ENCODE measurements at regions not wholly inside any gene's neighbourhood (a gene's known extent, or its start where the extent isn't known, plus 50 kb on each side); places are given as distances from the start of the nearest gene placed in this dataset.

DNA sequence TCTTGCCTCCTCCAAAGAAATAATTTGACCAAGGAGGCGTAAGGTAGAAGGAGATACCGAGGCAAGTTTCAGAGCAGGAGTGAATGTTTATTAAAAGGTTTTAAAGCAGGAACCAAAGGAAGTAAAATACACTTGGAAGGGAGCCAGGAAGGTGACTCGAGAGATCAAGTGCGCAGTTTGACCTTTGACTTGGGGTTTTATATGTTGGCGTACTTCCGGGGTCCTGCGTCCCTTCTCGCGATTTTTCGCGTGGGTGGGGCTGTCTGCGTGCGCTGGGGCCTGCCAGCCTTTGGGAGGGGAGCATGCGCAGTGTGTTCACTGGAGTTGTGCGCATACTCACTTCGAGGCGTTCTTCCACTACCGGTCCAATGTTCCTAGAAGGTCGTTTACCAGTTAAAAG lies 166.0 kb upstream of the IRX2 start:
- H3K27ac ChIP-seq: no peak overlapping the region
- TF ChIP-seq, protein P1, sequence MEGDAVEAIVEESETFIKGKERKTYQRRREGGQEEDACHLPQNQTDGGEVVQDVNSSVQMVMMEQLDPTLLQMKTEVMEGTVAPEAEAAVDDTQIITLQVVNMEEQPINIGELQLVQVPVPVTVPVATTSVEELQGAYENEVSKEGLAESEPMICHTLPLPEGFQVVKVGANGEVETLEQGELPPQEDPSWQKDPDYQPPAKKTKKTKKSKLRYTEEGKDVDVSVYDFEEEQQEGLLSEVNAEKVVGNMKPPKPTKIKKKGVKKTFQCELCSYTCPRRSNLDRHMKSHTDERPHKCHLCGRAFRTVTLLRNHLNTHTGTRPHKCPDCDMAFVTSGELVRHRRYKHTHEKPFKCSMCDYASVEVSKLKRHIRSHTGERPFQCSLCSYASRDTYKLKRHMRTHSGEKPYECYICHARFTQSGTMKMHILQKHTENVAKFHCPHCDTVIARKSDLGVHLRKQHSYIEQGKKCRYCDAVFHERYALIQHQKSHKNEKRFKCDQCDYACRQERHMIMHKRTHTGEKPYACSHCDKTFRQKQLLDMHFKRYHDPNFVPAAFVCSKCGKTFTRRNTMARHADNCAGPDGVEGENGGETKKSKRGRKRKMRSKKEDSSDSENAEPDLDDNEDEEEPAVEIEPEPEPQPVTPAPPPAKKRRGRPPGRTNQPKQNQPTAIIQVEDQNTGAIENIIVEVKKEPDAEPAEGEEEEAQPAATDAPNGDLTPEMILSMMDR (IDR thresholded peaks at IDR 0.05): no peak
- TF ChIP-seq ZFX (IDR thresholded peaks at IDR 0.05; ENCODE audit: borderline replicate concordance): no peak

DNA sequence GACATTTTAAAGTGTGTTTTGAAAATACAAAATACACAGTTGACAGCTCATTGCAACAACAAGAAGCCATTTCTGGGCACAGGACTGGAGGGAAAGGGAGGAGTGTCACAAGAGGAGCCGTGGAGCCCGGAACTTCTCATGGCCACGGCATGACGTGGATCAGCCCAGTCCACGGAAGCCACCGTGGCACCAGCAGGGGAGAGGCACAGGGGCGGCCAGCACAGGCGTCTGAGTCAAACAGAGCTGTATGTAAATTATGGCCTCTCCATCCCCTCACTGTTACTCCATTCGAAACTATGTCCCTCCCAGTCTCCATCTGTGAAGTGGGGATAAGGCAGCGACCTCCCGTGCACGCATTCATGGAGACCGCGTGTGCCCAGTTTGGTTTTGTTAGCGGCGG lies 165.6 kb upstream of the IRX2 start:
- no peak overlapping the region for H3K27ac ChIP-seq
- TF ChIP-seq ZFX (IDR thresholded peaks at IDR 0.05; ENCODE audit: borderline replicate concordance): no peak
- TF ChIP-seq, protein P1 (IDR thresholded peaks at IDR 0.05): no peak

DNA sequence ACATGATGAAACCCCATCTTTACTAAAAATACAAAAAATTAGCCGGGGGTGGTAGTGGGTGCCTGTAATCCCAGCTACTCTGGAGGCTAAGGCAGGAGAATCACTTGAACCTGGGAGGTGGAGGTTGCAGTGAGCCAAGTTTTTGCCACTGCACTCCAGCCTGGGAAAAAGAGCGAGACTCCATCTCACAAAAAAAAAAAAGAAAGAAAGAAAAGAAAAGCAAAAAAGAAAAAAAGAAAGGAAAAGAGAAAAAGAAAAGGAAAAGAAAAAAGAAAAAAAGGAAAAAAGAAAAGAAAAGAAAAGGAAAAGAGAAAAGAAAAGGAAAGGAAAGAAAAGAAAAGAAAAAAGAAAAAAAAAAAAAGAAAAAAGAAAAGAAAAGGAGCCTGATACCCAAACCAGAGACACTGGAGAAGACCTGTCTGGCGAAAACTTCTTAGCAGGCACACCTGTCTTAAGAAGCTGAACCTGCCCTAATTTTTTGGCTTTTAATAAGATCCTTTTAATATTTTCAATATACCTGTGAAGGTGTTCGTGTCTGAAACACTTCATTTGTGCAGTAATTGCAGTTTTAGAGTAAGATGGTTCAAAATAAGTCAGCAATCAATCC lies 164.7 kb upstream of the IRX2 start:
- no peak overlapping the region for H3K27ac ChIP-seq
- TF ChIP-seq, protein P1 (IDR thresholded peaks at IDR 0.05): no peak
- TF ChIP-seq ZFX (IDR thresholded peaks at IDR 0.05; ENCODE audit: borderline replicate concordance): no peak

DNA sequence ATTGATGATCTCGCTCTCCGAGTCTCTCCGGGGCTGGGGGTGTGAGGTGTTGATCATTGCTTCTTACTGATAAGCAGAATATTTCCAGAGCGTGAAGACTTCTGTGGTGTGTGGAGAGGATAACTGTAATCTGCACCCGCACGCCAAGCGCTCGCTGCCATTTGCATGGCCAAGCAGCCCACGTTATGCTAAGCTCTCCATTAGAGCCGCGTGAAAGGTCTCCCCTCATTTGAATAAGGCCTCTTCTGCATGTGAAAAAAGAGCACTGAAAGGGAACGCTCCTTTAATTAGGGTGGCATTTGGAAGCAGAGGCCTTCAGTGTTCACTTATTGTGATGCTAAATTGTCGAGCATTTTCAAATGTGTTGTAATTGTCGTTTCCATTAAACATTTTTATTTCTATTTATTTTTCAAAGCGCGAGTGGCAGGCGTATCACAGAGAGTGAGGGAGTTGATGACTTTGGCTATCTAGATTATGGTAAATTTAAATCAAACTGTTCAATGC lies 163.6 kb upstream of the IRX2 start:
- H3K27ac ChIP-seq: no peak overlapping the region
- TF ChIP-seq, protein P1 (IDR thresholded peaks at IDR 0.05): no peak
- no peak for TF ChIP-seq ZFX (IDR thresholded peaks at IDR 0.05; ENCODE audit: borderline replicate concordance)

DNA sequence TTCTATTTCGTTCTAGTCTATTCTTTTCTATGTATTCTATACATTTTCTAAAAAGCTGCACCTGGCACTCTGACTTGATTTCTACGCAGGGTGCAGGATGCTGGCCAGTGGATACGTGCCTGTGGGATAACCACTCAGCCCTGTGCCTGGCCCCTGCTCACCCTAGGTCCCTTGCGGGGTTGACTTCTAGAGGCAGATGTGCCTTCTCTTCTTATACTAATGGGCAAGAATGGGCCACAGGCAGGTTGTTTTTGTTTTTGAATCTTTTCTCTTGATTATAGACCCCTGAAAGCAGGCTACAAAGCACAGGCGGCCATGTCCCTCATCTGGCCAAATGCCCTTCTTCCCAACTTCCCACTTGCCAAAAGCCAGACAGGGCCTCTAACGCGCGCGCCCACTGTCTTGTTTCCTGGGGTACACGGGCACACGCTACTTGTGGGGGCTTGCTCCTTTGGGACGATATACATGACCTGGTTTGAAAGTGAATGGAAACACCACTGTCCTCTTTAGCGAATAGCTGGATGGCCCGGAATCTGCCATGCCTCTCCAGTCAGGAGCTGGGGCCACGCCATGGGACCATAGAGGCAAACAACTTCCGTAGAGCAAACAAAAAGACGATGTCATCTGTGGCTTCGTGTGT lies 162.7 kb upstream of the IRX2 start:
- no peak overlapping the region for H3K27ac ChIP-seq
- TF ChIP-seq, protein P1 (IDR thresholded peaks at IDR 0.05): no peak
- no peak for TF ChIP-seq ZFX (IDR thresholded peaks at IDR 0.05; ENCODE audit: borderline replicate concordance)

DNA sequence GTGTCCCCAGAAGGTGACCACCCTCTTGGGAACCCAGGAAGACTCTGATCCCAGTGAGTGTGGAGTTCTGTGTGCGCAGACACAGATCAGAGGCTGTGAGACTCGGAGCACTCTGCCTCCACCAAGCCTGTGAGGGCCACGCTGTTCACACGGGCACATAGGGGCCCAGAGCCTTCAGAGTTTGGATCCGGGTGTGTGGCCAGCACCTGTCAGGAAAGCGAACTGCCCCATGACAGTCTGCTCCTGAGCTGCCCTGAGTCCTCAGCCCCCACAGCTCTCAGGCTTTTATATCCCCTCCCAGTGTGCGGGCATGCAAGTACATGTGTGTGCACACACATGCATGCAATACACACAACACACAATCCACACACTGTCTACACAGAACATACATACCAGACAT lies 161.8 kb upstream of the IRX2 start:
- H3K27ac ChIP-seq: no peak overlapping the region

DNA sequence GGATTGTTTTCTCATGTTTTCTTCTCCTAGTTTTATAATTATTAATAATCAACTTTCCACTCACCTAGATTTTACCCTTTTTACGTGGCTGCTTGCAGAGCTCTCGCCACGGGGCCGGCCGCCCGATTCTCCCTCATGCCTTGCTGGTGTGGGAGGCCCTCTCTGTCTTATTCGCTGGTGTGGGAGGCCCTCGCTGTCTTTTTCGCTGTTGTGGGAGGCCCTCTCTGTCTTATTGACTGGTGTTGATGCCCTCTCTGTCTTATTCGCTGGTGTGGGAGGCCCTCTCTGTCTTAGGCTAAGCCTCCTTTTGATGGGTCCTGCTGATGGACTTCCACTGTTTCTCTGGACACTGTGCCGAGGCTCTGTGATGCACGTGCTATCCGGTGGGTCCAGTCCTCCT lies 161.3 kb upstream of the IRX2 start:
- no peak overlapping the region for H3K27ac ChIP-seq
- TF ChIP-seq ZFX (IDR thresholded peaks at IDR 0.05; ENCODE audit: borderline replicate concordance): no peak
- TF ChIP-seq, protein P1 (IDR thresholded peaks at IDR 0.05): no peak

More for the DNA sequence above, 161.8 kb upstream of the IRX2 start:
- TF ChIP-seq, protein P1 (IDR thresholded peaks at IDR 0.05): no peak
- no peak for TF ChIP-seq ZFX (IDR thresholded peaks at IDR 0.05; ENCODE audit: borderline replicate concordance)
